Testis (tissue), 2 donors: ENCODE measurements at regions not wholly inside any gene's neighbourhood (a gene's known extent, or its start where the extent isn't known, plus 50 kb on each side); places are given as distances from the start of the nearest gene placed in this dataset.

Experiments
- POLR2A ChIP-seq: fragments of 450-650 bp; IDR thresholded peaks from one replicate; pipeline ENCODE4 v1.6.1; 2017; ENCODE audit warnings: antibody characterized with exemption, mild to moderate bottlenecking, moderate library complexity
- TF ChIP-seq, protein P1 (sequence below), 3 experiments: fragments of 450-650 bp in 2 of 3; fragments of 200-600 bp in 1 of 3; sonication (generic) in 1 of 3; IDR thresholded peaks; one replicate each; pipeline ENCODE4 v1.5.1; 2016 to 2019; ENCODE audit warnings: antibody characterized with exemption in 3 of 3, mild to moderate bottlenecking in 2 of 3, moderate library complexity in 1 of 3

DNA sequence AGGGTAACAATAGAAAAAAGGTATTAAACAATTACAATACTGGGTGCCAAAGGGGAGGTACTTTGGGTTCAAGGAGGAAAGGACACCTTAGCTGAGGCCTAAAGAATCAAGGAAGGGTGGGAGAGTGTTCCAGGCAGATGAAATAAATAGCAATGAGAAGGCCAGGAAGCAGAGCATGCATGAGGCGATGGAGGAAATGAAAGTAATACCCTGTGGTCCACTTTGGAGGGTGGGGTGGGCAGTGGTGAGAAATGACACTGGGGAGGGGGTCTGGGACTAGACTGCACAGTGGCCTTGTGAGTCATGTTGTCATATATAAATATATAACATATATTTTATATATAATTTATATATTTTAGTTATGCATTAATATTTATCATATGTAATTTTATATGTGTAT is 55.9 kb downstream of the BHLHE40 start:
- TF ChIP-seq, protein P1, sequence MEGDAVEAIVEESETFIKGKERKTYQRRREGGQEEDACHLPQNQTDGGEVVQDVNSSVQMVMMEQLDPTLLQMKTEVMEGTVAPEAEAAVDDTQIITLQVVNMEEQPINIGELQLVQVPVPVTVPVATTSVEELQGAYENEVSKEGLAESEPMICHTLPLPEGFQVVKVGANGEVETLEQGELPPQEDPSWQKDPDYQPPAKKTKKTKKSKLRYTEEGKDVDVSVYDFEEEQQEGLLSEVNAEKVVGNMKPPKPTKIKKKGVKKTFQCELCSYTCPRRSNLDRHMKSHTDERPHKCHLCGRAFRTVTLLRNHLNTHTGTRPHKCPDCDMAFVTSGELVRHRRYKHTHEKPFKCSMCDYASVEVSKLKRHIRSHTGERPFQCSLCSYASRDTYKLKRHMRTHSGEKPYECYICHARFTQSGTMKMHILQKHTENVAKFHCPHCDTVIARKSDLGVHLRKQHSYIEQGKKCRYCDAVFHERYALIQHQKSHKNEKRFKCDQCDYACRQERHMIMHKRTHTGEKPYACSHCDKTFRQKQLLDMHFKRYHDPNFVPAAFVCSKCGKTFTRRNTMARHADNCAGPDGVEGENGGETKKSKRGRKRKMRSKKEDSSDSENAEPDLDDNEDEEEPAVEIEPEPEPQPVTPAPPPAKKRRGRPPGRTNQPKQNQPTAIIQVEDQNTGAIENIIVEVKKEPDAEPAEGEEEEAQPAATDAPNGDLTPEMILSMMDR (IDR thresholded peaks at IDR 0.05), result no peak
- TF ChIP-seq POLR2A, result no peak
